ENCODE measurements at regions not wholly inside any gene's neighbourhood (a gene's known extent, or its start where the extent isn't known, plus 50 kb on each side); places are given as distances from the start of the nearest gene placed in this dataset.

DNA sequence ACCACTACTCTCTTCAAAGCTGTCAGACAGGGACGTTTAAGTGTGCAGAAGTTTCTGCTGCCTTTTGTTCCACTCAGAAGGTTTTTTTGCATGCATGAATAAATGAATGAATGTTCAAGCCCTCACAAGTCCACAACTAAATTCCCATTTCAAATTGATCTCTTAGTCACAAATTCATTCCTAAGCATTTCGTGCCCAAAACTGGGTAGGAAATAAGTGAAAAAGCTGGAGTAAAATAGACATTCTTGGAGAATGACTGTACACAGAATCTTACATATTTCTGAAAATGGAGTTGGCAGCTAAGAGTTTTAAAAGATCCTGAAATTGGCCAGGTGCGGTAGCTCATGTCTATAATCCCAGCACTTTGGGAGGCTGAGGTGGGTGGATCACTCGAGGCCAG lies 117.6 kb downstream of the PERP start:
- DNase-seq (ENCODE audit: low read depth in 1 of 2, low spot score in 1 of 2), result no peak

GRCh38 chr6:137995371-137995770 lies 111.8 kb downstream of the PERP start:
- DNase-seq (ENCODE audit: low read depth in 1 of 2, low spot score in 1 of 2), result no peak
- Histone ChIP-seq H3K4me3 (replicated peaks; ENCODE audit: insufficient read depth, low read length) (no peak overlapping the region), H3K27ac (replicated peaks) (no peak overlapping the region), H3K27me3 (ENCODE audit: insufficient read depth, poor library complexity, severe bottlenecking) (no peaks in the 10 kb centered on the region)
- TF ChIP-seq SPI1 (IDR thresholded peaks at IDR 0.05; ENCODE audit: borderline replicate concordance, low read depth) (no peak), GABPA (IDR thresholded peaks at IDR 0.05; ENCODE audit: low read depth) (no peak), REST (IDR thresholded peaks at IDR 0.05; ENCODE audit: insufficient replicate concordance, low read depth) (no peak), POLR2AphosphoS5 (IDR thresholded peaks at IDR 0.05; ENCODE audit: low read depth) (no peak), CTCF (IDR thresholded peaks at IDR 0.05; ENCODE audit: insufficient read depth, low read length) (no peak)

More for the DNA sequence above, 117.6 kb downstream of the PERP start:
- no peak overlapping the region for H3K4me3 ChIP-seq (replicated peaks; ENCODE audit: insufficient read depth, low read length)
- H3K27ac ChIP-seq (replicated peaks), result no peak overlapping the region
- no peaks in the 10 kb centered on the region for H3K27me3 ChIP-seq (ENCODE audit: insufficient read depth, poor library complexity, severe bottlenecking)
- TF ChIP-seq REST (IDR thresholded peaks at IDR 0.05; ENCODE audit: insufficient replicate concordance, low read depth), result no peak
- TF ChIP-seq CTCF (IDR thresholded peaks at IDR 0.05; ENCODE audit: insufficient read depth, low read length), result no peak
- no peak for TF ChIP-seq GABPA (IDR thresholded peaks at IDR 0.05; ENCODE audit: low read depth)
- no peak for TF ChIP-seq SPI1 (IDR thresholded peaks at IDR 0.05; ENCODE audit: borderline replicate concordance, low read depth)
- no peak for TF ChIP-seq POLR2AphosphoS5 (IDR thresholded peaks at IDR 0.05; ENCODE audit: low read depth)

DNA sequence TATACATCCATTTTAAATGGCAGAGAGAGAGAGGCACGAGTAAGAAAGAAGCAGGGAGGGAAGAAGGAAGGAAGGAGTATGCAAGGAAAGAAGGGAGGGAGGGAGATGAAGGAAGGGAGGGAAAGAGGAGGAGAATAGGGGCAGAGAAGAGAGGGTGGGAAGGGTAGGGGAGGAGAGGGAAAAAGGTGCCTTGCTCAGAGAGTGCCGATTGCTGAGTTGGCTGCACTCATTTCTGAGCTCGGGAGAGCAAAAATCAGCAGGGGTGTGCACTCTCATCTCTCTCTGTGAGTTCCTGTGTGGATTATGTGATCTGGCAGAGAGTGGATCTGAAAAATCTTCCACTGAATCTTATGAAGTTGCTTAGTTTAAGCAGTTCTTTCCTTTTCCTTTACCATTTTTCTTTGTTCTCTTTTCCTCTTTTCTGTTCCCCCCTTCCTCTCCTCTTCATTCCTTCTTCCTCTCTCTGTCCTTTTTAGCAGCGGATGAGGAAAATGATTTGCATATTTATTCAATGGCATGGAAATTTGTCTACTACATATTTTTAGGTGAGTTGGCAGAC lies 108.7 kb downstream of the PERP start:
- Histone ChIP-seq H3K4me3 (replicated peaks; ENCODE audit: insufficient read depth, low read length) (no peak overlapping the region), H3K27ac (replicated peaks) (no peak overlapping the region), H3K27me3 (ENCODE audit: insufficient read depth, poor library complexity, severe bottlenecking) (no peaks in the 10 kb centered on the region)
- no peak for DNase-seq (ENCODE audit: low read depth in 1 of 2, low spot score in 1 of 2)
- TF ChIP-seq SPI1 (IDR thresholded peaks at IDR 0.05; ENCODE audit: borderline replicate concordance, low read depth), result no peak
- TF ChIP-seq REST (IDR thresholded peaks at IDR 0.05; ENCODE audit: insufficient replicate concordance, low read depth), result no peak
- TF ChIP-seq GABPA (IDR thresholded peaks at IDR 0.05; ENCODE audit: low read depth), result no peak
- TF ChIP-seq POLR2AphosphoS5 (IDR thresholded peaks at IDR 0.05; ENCODE audit: low read depth), result no peak
- no peak for TF ChIP-seq CTCF (IDR thresholded peaks at IDR 0.05; ENCODE audit: insufficient read depth, low read length)
